Right hindlimb (tissue), 1 donor: ENCODE measurements at regions not wholly inside any gene's neighbourhood (a gene's known extent, or its start where the extent isn't known, plus 50 kb on each side); places are given as distances from the start of the nearest gene placed in this dataset.
A peak's percentile ranks its signal among the peaks of the same experiment; 100 is the strongest.

Source experiments
- DNase-seq: peaks from one replicate; pipeline ENCODE4 v3.0.0-alpha.2; 2018

DNA sequence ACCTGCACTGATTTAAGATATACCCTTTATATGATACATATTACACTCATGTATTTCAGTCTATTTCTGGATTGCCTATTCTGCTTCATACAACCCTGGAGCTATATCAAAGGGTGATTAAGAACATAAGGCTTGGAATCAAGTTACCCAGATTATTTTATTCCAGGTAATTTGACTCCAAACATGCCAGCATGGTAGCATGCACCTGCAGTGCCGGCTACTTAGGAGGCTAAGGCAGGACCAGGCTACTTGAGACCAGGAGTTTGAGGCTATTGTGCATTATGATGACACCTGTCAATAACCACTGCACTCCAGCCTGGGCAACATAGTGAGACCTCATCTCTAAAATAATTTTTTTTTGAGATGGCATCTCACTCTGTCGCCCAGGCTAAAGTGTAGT is 50.4 kb upstream of the NEO1 start:
- DNase-seq: no peak

DNA sequence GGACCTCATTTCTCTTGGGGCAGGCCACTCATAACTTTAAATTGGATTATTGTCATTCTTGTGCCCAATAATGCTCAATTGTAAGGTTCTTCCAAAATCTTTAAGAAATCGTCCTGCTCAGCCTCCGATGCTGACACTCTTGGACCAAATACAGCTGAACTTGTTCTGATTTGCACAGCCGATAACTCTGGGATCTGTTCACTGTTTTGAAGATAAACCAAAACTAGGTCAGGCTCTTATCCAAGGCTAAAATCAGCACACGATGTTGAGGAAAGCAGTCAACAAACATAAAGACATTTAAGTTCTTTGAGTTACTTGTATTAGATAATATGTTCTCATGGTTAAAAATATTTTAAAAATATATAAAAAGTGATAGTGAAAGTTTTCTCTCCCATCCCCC is 52.0 kb upstream of the NEO1 start:
- no peak for DNase-seq

DNA sequence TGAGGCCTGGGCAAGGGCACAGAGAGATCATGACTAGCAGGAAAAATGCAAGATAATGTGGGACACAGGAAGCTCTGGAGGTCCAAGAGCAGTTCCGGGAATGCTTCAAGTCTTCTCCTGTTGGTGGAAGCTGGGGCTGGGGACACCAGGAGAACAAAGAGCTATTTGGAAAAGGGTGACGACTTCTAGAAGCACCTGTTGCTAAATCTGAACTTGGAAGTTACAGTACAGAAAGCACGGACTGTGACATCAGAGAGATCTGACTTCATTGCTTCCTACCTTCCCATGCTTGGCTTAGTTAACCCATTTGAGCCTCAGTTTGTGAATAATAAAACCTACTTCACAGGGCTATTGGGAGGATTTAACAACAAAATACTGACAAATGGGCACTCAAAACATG is 52.7 kb upstream of the NEO1 start:
- no peak for DNase-seq

DNA sequence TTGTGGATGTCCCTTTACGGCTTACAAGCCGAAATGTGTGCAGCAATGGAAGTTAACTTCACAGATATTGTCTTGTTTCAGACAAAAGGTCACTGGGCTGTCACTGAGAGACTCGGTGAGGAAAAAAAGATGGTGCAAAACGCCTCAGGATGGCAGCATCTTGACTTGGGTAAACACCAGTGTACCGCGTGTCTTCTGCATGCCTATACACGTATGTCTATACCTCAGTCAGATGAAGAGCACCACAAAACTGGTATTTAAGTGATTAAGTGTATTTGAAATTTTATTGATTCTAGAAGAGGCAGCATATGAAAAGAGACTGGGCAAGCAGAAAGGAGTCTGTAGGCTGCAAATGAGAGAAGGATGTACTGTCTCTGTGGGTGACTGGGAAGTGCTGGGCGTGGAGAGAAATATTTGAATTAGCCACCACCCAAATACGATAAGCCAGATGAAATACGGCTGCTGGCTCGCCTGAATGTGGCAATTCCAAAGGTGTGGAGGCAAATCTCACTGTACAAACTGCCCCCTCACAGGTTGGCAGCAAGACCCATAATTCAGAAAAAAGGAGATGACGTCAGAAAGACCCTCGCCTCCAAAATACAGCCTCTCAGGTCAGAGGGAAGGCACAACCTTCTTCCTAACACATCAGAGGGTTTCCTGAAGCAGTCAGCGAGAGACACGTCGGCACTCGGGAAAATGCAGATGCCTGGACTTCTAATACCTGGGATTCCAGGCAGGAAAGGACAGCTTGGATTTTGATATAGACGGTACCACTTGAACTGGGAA is 53.4 kb upstream of the NEO1 start:
- DNase-seq: no peak

DNA sequence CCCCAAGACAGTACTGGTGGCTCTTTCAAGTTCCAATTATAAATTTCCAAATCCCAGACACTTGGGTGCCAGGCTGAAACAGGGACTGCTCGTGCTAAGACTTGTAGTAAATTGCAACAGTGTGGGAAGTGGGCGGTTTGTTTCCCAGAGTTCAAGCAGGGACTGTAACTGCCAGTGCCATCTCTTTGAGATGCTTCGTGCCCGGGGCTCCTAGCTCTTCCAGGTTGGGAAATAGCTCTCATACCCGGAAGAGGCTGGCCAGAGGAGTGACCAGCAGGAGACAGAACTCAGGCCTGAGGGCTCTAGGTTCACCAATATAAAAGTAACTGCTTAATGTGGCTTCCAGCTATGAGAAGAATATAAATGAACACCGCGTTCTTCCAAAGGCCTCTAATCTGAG is 54.0 kb upstream of the NEO1 start:
- DNase-seq: no peak

DNA sequence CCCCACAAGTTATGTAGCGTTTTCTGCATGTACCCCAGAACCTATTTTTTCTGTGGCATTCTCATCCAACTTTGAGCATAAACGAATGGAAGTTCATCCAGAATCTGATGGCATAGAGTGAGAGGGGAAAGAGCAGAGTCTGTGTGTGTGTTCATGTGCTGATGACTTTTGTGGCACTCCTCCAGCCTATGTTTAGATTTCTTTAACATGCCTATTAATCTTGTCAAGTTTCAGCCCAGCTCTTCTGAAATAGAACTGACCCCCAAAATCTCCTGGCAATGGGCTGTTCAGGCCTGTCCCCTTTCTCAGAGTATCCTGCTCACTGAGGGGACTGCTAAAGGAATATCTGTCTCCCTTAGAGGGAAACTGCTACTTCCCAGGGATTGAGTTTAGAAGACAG is 56.4 kb upstream of the NEO1 start:
- DNase-seq: no peak

DNA sequence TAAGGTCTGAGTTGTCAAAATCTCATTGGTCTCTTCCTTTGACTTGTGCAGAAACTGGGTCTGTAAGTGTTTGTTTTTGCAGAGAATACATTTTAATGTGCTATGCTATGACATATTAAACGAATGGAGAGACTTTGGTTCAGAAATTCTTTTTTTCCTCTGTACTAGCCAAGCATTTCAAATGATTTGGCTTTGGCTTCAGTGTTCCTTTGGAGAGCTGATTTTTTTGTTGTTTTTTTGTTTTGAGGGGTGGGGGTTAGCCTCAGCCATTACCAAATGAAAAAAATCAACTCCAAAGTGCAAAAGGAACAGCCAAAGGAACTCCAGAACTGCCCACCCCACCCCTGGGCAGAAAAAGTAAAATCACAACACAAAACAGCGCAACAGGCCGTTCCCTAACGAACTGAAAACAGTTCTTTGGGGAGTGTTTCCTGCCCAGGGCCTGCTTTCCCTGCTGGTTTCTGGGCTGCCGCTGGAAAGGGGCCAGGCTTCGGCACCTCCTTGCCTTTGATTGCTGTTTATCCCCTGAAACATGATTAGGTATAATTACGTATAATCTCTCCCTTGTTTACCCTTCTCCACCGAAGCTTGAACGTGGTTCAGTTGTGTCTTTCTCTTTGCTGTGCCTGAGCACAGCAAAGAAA is 57.6 kb upstream of the NEO1 start:
- DNase-seq: peak; percentile 40

DNA sequence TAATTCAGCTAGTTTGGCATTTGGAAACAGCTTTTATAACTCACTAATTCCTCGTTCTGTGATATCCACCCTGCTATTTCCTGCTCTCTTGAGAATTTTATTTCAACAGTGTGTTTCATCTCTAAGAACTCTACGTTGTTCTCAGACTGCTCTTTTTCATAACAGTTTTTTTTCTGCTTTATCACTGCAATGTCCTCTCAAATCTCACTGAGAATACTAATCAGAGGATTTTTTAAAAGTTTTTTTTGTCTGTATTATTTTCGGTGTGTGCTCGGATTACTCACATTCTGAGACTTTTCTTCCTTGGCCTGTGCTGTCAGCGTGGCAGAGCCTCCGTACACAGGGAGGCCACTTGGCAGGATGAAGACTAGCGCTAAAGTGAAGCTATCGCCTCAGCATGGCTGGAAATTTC is 59.4 kb upstream of the NEO1 start:
- DNase-seq: no peak

DNA sequence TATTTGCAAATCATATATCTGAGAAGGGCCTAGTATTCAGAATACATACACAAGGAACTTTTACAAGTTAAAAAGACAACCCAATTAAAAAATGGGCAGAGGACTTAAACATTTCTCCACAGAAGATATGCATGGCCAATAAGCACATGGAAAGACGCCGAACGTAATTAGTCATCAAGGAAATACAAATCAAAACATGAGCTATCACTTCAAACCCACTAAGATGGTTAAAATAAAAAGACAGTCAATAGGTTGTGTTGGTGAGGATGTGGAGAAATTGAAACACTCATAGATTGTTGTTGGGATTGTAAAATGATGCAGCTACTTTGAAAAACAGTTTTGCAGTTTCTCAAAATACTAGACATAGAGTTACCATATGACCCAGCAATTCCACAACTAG is 61.2 kb upstream of the NEO1 start:
- no peak for DNase-seq

DNA sequence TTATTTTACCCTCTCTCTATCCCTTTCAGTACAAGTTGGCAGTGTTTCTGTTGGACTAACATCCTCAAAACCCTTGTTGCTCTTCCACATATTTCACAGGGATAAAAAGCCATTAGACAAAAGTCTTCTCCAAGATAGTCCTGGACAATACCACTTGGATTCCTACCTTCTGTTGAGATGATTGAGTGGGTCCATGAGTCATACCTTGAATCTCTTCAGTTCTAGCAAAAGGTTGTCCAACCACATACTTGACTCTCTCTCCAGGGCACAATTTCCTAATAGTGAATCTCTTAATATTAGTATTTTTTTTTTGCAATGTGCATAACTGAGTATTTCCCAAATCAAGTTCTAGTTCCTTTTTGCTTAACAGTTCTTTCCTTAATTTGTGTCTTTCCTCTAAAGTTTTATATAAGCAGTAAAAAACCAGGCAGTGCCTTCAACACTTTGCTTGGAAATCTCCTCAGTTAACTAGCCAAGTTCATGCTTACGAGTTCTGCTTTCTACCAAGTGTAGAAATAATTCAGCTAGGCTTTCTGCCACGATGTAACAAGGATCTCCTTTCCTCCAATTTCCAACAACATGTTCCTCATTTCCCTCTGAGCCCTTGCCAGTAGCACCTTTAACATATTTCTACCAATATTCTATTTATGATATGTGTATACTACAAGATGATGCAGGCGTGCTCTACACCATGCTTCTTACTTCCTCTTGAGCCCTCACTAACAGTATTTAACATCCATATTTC is 68.3 kb upstream of the NEO1 start:
- no peak for DNase-seq

DNA sequence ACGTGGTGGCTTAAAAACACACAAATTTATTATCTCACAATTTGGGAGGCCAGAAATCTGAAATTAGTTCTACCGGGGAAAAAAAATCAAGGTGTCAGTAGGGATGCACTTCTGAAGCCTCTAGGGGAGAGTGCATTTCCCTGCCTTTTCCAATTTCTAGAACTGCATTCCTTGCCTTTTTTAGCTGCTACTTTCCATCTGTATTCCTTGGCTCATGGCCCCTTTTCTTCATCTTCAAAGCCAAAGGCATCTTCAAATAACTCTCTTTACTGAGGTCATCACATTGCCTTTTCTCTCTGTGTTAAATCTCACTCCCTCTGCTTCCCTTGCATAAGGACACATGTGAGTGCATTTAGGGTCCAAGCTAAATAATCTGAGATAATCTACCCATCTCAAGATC is 69.5 kb upstream of the NEO1 start:
- no peak for DNase-seq

DNA sequence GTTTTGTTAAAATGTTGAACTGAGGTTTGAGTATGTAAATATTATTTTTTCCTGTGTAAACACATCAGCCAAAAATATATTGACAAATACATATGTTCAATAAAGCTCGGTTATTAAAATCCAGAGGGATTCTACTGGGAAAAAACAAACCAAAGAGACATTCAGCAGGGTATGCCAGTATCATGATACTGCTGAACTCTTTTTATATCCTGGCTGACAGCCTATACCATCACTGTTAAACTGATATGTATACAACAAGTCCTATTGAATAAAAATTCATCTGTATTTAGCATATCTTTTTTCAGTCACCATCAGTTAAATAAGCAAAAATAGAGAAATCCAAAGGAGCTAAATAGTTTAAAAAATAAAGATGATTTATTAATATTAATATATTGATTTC is 71.6 kb upstream of the NEO1 start:
- no peak for DNase-seq

DNA sequence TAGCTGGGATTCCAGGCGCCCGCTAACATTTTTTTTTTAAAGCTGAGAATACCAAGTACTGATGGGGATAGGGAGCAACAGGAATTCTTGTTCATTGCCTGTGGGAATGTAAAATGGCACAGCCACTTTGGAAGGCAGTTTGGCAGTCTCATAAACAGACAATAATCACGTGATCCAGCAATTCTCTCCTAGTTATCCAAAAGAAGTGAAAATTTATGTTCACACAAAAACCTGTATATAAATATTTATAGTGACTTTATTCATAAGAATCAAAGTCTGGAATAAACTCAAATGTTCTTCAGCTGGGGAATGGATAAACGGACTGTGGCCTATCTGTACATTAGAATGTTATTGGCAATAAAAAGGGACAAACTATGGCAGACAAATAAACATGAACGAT is 72.5 kb upstream of the NEO1 start:
- no peak for DNase-seq

DNA sequence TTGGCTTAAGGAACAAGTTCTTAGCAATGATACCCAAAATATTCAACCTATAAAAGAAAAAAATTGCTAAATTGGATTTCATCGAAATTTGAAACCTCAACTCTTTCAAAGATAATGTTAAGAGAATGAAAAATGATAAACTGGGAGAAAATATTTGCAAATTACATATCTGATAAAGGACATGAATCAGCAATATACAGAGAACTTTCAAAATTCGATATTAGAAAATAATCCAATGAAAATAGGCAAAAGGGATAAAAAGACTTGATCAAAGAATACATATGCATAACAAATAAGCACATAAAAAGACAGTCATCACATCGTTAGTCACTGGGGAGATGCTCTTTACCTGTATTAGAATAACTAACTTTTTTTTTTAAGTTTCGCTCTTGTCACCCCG is 73.0 kb upstream of the NEO1 start:
- DNase-seq: no peak

DNA sequence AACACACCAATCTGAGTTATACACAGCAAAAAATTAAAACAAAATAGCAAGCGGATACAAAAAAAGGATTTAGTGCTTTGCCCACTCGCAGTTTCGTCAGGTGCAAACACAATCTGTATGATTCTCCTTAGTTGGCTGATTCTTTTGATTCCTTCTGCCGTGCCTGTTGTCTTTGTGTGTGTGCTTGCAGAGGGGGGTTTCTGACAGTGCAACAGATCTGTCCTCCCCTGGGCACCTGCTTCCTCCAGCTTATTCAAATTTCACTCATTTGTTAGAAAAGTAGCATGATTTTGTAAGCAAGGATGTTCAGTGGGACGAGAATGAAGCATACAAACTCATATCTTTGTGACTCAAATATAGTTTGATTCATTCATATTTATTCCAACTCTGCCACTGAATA is 74.0 kb upstream of the NEO1 start:
- DNase-seq: no peak

DNA sequence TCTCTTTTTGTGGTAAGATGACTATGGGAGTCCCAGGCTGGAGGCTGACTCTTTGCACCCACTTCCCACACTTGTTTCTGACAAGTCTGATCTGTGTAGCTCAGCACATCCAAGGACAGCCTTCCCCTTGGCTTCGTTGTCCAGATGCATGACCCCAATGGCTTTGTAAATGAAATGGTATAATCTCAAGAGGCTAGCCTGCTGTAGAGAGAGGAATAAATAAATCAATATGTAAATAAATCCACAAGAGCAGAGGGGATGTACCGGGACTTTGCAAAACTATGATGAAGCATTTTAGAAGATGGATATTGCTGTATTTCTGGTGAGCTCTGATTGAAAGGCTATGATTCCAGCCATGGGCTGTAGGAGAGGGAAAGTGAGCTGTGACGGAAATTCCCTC is 79.9 kb upstream of the NEO1 start:
- DNase-seq: no peak

DNA sequence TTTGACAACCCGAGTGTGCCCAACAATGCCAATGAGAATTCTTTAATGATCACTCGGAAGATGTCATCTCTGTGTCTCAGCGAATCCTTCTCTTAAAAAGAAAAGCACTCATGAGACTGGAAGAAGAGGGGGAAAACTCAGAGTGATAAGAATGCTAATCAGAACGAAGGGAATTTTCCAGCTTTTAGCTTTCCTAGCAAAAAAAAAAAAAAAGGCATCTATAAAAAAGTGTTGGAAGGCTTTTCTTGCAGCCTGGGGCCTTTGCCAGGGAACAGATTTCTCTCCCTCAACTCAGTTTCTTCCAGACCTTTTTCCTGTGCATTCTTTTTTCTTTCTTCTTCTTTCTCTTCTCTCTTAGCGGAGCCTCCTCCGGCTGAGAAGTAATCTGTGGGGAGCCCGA is 80.5 kb upstream of the NEO1 start:
- DNase-seq: peak; percentile 41

DNA sequence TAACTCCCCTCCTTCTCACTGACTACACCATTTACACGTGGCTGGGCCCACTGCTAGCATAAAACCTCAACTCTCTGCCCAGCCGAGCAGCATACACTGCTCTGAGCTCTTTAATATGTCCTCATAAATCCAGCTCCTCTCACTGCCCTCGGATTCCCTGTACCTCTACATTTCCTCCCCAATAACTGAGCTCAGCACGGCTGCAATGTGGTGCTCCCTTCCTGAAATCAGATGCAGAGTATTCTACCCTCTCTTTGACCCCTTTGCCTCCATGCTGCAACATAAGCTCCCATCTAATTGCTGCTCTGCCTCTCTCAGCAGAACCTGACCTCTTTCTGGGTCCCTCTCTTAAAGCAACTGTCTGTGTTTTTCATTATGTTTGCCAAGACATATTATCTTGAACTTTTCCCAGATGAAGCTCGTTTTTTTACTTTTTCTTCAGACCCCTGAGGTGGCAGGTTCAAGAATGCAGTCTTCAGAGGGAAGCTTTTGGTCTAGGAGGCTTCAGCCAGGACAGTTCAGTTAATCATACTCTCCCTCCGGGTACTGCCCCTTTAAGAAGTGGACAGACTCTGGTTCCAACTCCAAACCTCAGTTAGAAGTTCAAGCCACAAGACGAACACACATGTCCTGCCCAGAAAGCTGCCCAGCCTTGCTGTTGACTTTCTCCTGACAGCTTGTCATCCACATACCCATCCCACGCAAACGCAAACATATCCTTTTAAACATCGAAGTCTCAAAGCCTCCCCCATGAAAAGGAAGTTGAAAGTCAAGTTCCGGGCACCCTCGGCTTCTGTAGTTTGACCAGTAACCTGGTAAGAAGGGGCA is 81.1 kb upstream of the NEO1 start:
- peak; percentile 51 for DNase-seq

DNA sequence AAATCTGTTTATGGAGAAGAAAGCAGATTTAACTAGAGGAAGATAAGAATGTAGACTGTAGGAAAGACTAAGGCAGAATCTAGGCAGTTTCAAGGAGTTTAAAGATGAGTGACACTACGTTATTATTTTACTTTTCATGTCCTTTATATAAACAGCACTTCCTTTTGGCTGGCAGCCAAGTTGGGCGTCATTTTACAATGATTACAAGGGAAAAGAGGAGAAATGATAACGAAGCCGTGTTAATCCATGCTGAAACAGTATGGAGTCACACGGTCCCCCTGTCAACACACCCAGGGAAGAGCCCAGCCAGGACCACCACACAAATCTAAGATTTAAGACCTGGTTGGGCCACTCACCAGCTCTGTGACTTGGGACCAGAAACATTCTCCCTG is 83.7 kb upstream of the NEO1 start:
- DNase-seq: no peak

DNA sequence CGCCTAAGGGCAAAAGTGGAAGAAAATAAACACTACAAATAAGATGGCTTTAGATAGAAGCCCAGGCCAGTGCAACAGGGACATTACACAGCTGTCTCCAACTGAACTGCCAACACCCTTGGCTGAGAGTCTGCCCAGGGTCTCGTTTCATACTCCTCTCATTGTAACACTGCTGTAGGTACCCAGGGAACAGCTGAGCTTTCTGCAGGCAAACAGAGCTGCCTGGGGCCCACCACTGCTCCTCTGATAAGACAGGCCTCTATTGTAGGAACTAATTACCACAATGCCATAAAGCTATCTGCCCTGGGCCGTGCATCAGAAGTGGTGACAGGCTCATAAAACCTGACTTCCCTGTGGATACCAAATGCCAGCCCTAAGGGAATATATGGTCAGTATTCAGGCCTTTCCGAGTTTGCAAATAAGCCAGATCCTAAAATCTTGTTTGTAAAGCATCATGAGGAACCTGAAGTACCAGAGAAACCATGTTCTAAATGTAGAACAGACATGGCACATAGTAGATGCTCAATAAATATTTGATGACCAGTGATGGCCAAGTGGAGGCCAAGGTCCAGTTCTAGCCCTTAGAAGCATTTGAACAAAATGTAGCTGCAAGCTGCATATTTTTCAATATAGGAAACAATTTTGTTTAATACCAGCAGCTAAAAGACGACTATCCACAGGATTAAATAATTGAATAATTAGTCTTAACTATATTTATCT is 84.3 kb upstream of the NEO1 start:
- peak; percentile 50 for DNase-seq

DNA sequence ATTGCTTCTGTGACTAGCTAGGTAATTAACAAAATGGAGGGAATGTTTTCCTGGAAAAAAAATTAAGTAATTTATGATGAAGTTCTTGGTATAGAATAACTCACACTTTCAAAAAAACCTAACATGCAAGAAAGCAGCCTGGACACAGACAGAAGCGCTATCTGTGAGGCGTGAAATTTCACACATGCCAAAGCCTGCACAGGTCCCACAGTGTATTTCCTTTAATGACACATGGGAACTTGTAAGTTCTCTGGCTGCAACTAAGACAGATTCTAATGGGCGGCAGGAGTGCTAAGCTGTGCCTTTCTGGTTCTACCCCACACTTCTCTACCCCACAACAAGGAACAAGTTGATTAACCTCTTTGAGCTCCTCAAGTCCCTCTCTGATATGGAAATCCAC is 84.9 kb upstream of the NEO1 start:
- no peak for DNase-seq

DNA sequence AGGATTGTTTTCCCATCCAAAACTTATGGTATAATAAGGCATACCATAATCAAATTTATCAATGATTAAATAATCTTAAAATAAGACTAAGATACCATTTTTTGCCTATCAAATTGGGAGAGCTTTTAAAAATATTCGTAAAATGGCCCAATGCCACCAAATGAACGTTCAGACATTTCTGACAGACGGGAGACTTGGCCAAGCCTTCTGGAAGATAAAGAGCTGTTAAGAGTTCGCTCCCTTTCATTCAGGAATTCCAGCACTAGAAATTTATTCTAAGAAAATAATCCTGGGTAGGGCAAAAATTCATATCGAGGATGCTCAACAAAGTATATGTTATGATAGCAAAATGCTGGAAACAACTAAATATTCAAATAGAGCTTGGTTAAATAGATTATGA is 85.6 kb upstream of the NEO1 start:
- no peak for DNase-seq

DNA sequence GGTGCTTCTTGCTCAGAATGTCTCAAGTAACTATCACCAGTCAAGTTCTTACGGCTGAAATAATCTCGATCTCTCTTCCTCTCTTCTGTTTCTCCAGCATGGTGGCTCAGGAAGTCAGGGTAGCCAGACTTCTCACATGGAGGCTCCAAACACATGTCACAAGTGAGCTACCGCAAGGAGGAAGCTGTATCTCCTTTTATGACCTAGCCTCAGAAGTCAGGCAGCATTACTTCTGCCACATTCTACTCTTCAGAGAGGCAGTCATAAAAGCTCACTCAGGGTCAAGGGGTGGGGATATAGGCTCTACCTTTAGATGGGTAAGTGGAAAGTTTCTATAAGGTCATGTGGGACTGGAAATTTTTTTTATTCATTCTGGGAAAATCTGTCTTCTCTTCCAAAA is 86.6 kb upstream of the NEO1 start:
- no peak for DNase-seq
